ENCODE measurements at regions not wholly inside any gene's neighbourhood (a gene's known extent, or its start where the extent isn't known, plus 50 kb on each side); places are given as distances from the start of the nearest gene placed in this dataset.

- Histone ChIP-seq H2BK20ac (ENCODE audit: low read length) (no peak overlapping the region), H3K4me1 (replicated peaks in 1 of 4; ENCODE audit: control insufficient read depth in 3 of 4, insufficient read depth in 4 of 4, low read length in 3 of 4) (no peaks in the 10 kb centered on the region), H3K9ac (replicated peaks in 1 of 4; ENCODE audit: extremely low read depth in 1 of 4, low read depth in 3 of 4, low read length in 3 of 4) (no peak overlapping the region), H2BK5ac (ENCODE audit: low read depth, low read length) (no peak overlapping the region), H3K4me2 (ENCODE audit: insufficient read depth in 1 of 2, low read depth in 2 of 2, low read length in 2 of 2) (no peak overlapping the region), H3K56ac (replicated peaks; ENCODE audit: insufficient read length, low read depth, low read length) (no peak overlapping the region), H2AK5ac (ENCODE audit: low read depth, low read length) (no peak overlapping the region), H2BK12ac (ENCODE audit: low read depth, low read length) (no peak overlapping the region), H2BK120ac (replicated peaks; ENCODE audit: low read depth, low read length) (no peak overlapping the region), H4K91ac (replicated peaks; ENCODE audit: insufficient read length, low read length) (no peak overlapping the region), H3K18ac (ENCODE audit: extremely low read depth, low read length) (no peak overlapping the region), H3K4me3 (ENCODE audit: extremely low read depth in 1 of 4, insufficient read depth in 2 of 4, low read depth in 3 of 4, low read length in 4 of 4) (no peak overlapping the region), H3K36me3 (ENCODE audit: control insufficient read depth in 2 of 4, insufficient read depth in 4 of 4, low read length in 3 of 4) (no peaks in the 10 kb centered on the region), H4K5ac (ENCODE audit: insufficient read length, low read depth, low read length) (no peak overlapping the region), H4K8ac (ENCODE audit: extremely low read depth, insufficient read depth, low read length) (no peak overlapping the region), H3K79me1 (ENCODE audit: low read depth, low read length) (no peaks in the 10 kb centered on the region), H2AFZ (ENCODE audit: low read length) (no peak overlapping the region), H3K23ac (ENCODE audit: insufficient read length) (no peak overlapping the region), H3K27ac (ENCODE audit: low read depth, low read length) (no peak overlapping the region), H3K9me3 (ENCODE audit: insufficient read depth in 2 of 2, low read depth in 1 of 2, low read length in 1 of 2) (no peaks in the 10 kb centered on the region), H3K4ac (replicated peaks; ENCODE audit: insufficient read length, low read depth, low read length) (no peak overlapping the region), H4K20me1 (replicated peaks in 1 of 2; ENCODE audit: control insufficient read depth in 1 of 2, insufficient read depth in 2 of 2, low read length in 2 of 2) (no peaks in the 10 kb centered on the region), H3K14ac (ENCODE audit: insufficient read length) (no peak overlapping the region), H3K27me3 (replicated peaks in 1 of 4; ENCODE audit: control insufficient read depth in 3 of 4, extremely low read depth in 1 of 4, insufficient read depth in 3 of 4, low read length in 3 of 4) (no peaks in the 10 kb centered on the region), H3K23me2 (ENCODE audit: low read depth, low read length) (no peaks in the 10 kb centered on the region), H2BK15ac (ENCODE audit: low read length) (no peak overlapping the region), H3K79me2 (ENCODE audit: control insufficient read depth in 1 of 2, insufficient read depth in 2 of 2, low read length in 2 of 2) (no peaks in the 10 kb centered on the region)
- ChIA-PET POLR2A (ENCODE audit: partially characterized antibody) (interaction anchor here (0.6 kb wide), 1 partner anchor 233 kb away, joined by 4 read pairs; no protein-coding TSS in a partner anchor), CTCF (ENCODE audit: partially characterized antibody) (interaction anchor here (1.3 kb wide), 1 partner anchor 8 kb away, joined by 3 read pairs; no protein-coding TSS in a partner anchor)
- 91% methylated on average over 2 of the region's 2 CpGs; no CpG with 5 or more reads in 1 of the 2 experiments for WGBS, 2 experiments (ENCODE audit: extremely low coverage in 1 of 2, insufficient coverage in 1 of 2, insufficient read length in 1 of 2, insufficient replicate concordance in 2 of 2, low coverage in 1 of 2, low lambda C conversion rate in 2 of 2, missing lambda C conversion rate in 1 of 2)
- DNase-seq (ENCODE audit: low read depth in 1 of 2, low spot score in 2 of 2): no peak
- no peak for TF ChIP-seq BRCA1 (IDR thresholded peaks at IDR 0.05; ENCODE audit: low read depth, low read length)
- no peak for TF ChIP-seq RAD21 (IDR thresholded peaks at IDR 0.05 in 1 of 2, conservative IDR thresholded peaks at IDR 0.05 in 1 of 2; ENCODE audit: low read depth in 2 of 2, low read length in 2 of 2)
- TF ChIP-seq EP300 (IDR thresholded peaks at IDR 0.05; ENCODE audit: borderline replicate concordance in 1 of 2, low read depth in 2 of 2, low read length in 2 of 2): no peak
- no peak for TF ChIP-seq TEAD4 (IDR thresholded peaks at IDR 0.05; ENCODE audit: low read depth, low read length)
- FAIRE-seq: no peak
Observed at GRCh38 chr4:110950731-110951130, 327.9 kb upstream of the PITX2 start.
